Neuron (in vitro differentiated cells): ENCODE measurements at regions not wholly inside any gene's neighbourhood (a gene's known extent, or its start where the extent isn't known, plus 50 kb on each side); places are given as distances from the start of the nearest gene placed in this dataset.

Source experiments
- H2AFZ ChIP-seq: one replicate; pipeline ENCODE4 v1.6.1; 2013; ENCODE audit warnings: low read depth, mild to moderate bottlenecking, inconsistent platforms, low read length, moderate library complexity
- H3K27me3 ChIP-seq: one replicate; pipeline ENCODE4 v1.6.1; 2013; ENCODE audit warnings: low read length; ENCODE audit not compliant: insufficient read depth
- H3K36me3 ChIP-seq: one replicate; pipeline ENCODE4 v1.6.1; 2013; ENCODE audit warnings: low read length; ENCODE audit not compliant: insufficient read depth
- H3K4me1 ChIP-seq: one replicate; pipeline ENCODE4 v1.6.1; 2013; ENCODE audit warnings: low read length; ENCODE audit not compliant: insufficient read depth
- H3K4me3 ChIP-seq: 2 replicates; pipeline ENCODE4 v1.5.1; 2013; ENCODE audit warnings: mild to moderate bottlenecking, low read length, moderate library complexity
- H3K9me3 ChIP-seq: one replicate; pipeline ENCODE4 v1.6.1; 2013; ENCODE audit warnings: low read length

DNA sequence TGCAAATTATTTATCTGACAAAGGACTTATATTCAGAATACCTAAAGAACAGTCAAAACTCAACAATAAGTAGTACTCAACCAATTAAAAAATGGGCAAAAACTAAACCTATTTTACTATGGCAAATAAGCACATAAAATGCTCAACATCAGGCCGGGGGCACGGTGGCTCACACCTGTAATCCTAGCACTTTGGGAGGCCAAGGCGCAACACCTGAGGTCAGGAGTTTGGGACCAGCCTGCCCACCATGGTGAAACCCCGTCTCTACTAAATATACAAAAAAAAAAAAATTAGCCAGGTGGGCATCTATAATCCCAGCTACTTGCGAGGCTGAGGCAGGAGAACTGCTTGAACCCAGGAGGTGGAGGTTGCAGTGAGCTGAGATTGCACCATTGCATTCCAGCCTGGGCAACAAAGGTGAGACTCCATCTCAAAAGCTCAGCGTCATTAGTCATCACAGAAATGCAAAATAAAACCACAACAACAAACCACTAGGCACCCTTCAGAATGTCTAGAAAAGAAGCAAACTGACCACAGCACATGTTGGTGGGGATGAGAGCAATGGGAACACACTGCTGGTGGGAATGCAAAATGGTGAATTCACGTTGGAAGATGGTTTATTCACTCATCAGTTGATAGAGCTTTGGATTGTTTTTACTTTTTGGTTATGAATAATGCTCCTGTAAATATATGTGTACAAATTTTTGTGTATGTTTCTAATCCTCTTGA lies 180.6 kb upstream of the SOX1 start:
- H3K27me3 ChIP-seq = no peaks in the 10 kb centered on the region
- no peaks in the 10 kb centered on the region for H3K4me1 ChIP-seq
- H3K36me3 ChIP-seq = no peaks in the 10 kb centered on the region
- H3K9me3 ChIP-seq = peaks cover 3% of the 10 kb centered on the region
- H3K4me3 ChIP-seq = no peak overlapping the region
- no peak overlapping the region for H2AFZ ChIP-seq

DNA sequence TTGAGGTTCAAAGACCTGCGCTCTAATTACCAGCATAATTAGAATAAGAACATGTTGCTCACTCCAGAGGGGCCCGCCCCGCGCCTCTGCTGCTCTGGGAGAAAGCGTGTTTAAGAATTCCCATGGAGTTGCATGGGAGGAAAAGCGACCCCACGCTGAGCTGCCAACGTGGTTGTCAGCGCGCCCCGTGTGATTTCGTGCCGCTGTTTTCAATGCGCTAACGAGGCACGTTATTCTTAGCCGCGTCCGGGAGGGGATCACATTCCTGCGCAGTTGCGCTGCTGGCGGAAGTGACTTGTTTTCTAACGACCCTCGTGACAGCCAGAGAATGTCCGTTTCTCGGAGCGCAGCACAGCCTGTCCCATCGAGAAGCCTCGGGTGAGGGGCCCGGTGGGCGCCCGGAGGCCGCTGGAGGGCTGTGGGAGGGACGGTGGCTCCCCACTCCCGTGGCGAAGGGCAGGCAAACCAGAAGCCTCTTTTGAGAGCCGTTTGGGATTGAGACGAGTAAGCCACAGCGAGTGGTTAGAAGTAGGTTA lies 173.8 kb upstream of the SOX1 start:
- H3K9me3 ChIP-seq = no peaks in the 10 kb centered on the region
- no peaks in the 10 kb centered on the region for H3K27me3 ChIP-seq
- peaks cover 24% of the 10 kb centered on the region for H3K4me1 ChIP-seq
- H3K36me3 ChIP-seq = no peaks in the 10 kb centered on the region
- peak overlapping the region; percentile 42 for H3K4me3 ChIP-seq
- H2AFZ ChIP-seq = peak overlapping the region; percentile 74

DNA sequence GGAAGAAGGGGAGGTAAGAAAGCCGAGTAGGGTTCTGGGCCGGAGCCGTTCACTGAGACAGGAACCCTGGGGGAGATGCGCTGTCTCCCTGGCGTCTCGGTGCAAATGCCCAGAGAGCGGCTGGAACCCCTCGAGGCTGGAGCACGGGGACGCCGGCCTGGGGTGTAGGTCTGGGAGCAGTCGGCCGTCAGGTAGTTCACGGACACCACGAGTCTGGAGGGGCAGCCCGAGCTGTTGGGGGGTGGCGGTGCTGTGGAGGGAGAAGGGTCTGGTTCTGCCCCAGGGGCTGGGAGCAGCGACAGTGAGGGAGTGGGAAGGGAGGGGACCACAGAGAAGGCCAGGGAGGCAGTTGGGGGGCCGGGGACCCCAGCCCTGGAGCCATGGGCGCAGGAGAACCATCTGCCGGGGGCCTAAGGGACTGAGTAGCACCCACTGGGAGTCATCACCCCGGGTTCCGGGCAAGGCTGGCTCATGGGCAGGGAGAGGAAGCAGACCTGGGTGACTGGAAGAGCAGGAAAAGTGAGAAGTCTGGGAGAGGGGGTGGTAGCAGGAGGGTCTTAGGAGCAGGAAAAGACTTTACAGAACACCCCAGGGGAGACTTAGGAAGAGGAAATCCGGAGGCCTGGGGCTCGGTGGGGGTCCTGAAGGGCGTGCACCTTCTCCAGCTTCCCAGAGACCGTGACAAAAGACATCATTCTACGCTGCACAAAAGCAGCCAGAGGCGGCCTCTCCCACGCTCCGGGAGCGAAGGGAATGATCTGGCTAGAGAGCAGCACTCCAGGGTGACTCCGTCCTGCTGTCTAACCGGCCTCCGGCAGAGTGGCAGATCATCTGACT lies 173.1 kb upstream of the SOX1 start:
- Histone ChIP-seq H3K36me3 (no peaks in the 10 kb centered on the region), H3K4me1 (peaks cover 24% of the 10 kb centered on the region), H3K4me3 (peak overlapping the region; percentile 42), H3K27me3 (no peaks in the 10 kb centered on the region), H2AFZ (peak overlapping the region; percentile 74), H3K9me3 (no peaks in the 10 kb centered on the region)

DNA sequence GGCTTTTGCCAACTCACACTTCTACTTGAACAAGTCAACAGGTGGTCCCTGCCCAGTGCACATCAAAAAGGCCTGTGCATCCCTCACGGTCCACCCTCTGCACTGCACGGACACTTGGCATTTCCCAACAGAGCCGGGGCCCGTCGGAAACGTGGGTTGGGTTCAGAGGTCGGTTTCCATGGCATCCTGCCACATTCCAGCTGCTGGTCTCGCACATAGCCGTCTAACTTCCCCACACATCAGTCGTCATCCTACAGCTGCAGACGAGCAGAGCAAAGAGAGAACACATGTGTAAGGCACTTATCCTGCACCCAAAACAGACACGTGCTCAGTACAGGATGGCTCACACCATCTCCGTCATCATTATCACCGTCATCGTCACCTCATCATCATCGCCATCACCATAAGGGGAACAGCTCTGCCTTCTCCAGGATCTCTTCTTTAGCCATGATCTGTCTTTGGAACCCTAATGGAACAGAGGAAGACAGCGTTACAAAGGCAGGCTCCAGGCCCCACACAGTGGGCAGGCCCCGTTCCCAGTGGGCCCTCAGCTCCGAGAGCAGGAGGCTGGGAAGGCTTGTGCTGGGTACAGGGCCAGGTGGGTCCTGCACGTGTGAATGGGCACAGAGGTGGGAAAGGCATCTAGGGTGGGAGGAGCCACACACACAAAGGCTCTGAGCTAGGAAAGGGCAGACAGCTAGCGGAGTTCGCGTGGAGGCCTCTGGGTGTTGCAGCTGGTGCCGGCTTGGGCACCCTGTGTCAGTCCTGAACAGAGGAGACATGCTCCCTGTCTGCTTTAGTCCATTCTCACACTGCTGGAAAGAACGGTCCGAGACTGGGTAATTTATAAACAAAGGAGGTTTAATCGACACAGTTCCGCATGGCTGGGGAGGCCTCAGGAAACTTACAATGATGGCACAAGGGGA lies 170.8 kb upstream of the SOX1 start:
- Histone ChIP-seq H3K36me3 (no peaks in the 10 kb centered on the region), H2AFZ (no peak overlapping the region), H3K4me1 (peaks cover 24% of the 10 kb centered on the region), H3K27me3 (no peaks in the 10 kb centered on the region), H3K9me3 (no peaks in the 10 kb centered on the region), H3K4me3 (no peak overlapping the region)

DNA sequence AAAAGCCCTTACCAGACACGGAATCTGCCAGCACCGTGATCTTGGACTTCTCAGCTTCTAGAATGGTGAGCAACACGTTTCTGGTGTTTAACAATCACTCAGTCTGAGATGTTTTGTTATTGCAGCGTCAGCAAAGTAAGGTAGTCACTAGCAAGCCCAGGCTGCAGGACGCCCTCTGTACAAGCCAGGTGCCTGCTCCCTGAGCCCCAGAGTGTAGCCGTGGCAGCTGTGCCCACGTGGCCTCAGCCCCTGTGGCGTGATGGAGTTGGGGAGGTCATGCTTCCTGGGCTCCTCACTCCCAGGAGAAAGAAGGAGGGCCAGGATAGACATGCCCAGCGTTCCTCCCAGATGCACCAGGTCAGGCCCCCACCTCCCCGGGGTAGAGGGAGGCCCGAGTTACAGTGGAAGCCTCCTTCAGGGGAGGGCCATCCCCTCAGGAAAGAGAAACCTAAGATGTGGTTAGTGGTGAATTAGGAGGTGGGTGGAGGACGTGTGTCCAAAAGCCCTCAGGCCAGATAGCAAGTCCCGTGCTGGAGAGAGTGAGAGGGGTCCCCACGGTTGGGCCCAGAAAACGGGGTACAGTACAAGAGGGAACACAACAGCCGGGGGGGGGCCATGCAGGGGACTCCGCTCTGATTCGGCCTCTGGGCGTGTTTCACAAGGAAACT lies 169.6 kb upstream of the SOX1 start:
- Histone ChIP-seq H2AFZ (no peak overlapping the region), H3K9me3 (no peaks in the 10 kb centered on the region), H3K27me3 (no peaks in the 10 kb centered on the region), H3K4me3 (no peak overlapping the region), H3K4me1 (peaks cover 24% of the 10 kb centered on the region), H3K36me3 (no peaks in the 10 kb centered on the region)

DNA sequence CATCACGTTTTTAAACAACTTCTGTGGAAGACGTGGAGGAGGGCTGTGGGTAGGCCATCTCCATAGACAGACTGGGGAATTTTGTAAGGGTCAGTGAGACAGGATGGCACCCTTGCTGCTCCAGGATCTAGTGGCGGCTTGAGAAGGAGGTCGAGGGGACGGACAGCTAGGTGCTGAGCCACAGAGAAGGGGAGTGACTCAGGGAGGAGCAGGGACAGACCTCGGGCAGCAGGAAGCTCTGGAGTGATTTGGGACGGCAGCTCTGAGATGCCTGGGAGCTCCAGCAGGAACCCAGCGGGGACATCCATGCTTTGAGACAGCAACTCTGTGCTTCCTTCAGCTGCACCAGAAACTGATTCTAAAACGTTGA lies 169.1 kb upstream of the SOX1 start:
- no peaks in the 10 kb centered on the region for H3K9me3 ChIP-seq
- H3K36me3 ChIP-seq = no peaks in the 10 kb centered on the region
- peaks cover 19% of the 10 kb centered on the region for H3K4me1 ChIP-seq
- no peaks in the 10 kb centered on the region for H3K27me3 ChIP-seq
- H3K4me3 ChIP-seq = no peak overlapping the region
- H2AFZ ChIP-seq = no peak overlapping the region

DNA sequence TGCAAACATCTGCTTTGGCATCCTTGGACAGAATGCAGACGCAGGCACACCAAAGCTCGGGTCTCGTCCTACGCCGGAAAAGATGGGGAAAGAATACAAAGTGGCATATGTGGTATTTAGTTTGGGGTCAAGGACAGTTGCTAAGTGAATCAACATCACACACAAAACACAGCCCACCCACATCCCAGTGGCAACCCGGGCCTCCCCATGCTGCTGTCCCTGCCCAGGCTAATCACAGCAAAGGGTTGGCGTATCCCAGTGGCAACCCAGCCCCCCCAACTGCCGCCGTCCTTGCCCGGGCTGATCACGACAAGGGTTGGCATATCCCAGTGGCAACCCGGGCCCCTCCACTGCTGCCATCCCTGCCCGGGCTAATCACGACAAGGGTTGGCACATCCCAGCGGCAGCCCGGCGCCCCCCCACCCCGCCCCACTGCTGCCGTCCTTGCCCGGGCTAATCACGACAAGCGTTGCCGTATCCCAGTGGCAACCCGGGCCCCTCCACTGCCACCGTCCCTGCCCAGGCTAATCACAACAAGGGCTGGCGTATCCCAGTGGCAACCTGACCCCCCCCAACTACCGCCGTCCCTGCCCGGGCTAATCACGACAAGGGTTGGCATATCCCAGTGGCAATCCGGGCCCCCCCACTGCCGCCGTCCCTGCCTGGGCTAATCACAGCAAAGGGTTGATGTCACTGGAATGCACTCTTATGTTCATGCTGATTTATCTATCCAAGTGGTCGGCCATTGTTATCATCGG lies 167.8 kb upstream of the SOX1 start:
- peaks cover 8% of the 10 kb centered on the region for H3K4me1 ChIP-seq
- H2AFZ ChIP-seq = no peak overlapping the region
- H3K27me3 ChIP-seq = no peaks in the 10 kb centered on the region
- H3K4me3 ChIP-seq = no peak overlapping the region
- peaks cover 2% of the 10 kb centered on the region for H3K9me3 ChIP-seq
- H3K36me3 ChIP-seq = no peaks in the 10 kb centered on the region

DNA sequence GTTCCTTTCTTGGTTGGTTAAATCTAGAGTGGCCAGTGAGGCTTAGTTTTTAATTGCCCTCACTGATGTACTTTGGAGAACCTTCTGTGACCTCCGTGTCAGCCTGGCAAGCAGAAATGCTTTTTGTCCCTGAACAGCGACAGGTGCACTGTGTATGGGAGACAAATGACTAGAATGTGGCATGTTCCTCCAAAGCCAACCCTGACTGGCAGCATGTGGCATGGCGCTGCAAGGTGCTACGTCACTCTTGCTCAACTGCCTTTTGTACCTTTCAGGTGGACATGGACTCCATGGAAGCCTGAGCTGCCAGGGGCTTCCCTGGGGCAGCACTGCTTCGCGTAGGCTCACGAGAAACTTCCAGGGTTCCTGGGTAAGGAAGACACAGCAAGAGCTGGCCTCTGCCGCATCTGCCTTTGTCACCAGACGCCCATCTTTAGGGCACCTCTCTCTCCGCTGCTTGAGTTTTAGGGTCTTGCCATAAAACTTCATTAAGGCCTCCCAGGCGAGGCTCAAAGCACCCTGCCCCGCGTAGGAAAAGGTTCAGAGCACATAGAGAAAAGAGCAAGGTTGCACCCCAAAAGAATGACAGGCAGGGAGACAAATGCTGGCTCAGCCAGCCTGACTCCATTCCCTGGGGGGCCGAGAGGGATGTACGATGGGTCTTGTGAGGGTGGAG lies 167.1 kb upstream of the SOX1 start:
- Histone ChIP-seq H3K9me3 (peaks cover 2% of the 10 kb centered on the region), H3K27me3 (no peaks in the 10 kb centered on the region), H3K4me1 (peaks cover 2% of the 10 kb centered on the region), H2AFZ (no peak overlapping the region), H3K4me3 (no peak overlapping the region), H3K36me3 (no peaks in the 10 kb centered on the region)

DNA sequence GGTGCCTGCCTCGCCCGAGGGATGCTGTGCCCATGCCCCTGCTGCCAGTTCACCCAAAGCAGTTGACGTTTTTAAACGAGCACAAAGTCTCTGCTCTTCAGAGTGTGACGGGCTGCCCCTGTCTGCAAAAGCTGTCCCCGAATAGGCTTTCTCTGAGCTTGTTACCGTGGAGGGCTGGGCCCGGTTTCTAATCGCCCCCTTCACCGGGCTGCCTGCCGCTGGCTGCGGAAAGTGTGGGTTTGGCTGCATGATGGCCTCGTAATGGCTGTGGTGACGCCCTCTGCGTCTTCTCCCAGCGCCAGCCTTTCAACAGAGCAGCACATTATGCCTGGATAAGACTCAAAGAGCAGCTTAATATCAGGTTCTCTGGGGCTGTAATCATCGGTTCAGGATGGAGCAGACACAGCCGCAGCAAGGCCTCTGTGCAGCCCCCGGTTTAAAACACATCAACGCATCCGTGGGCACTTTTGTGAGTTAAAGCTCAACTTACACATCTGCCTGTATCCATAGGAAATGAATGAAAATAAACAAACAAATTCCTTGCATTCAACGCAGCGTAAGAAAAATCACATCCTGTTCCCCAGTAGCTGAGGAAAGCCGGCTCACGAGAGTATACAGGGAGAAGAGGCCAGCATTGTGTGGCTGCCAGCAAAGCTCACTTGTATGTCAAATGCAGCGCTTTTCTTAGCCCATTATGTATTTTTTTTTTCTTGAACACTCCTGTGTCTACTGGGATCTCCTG lies 166.4 kb upstream of the SOX1 start:
- no peaks in the 10 kb centered on the region for H3K36me3 ChIP-seq
- no peaks in the 10 kb centered on the region for H3K27me3 ChIP-seq
- H3K4me1 ChIP-seq = peaks cover 2% of the 10 kb centered on the region
- H3K9me3 ChIP-seq = peaks cover 3% of the 10 kb centered on the region
- H3K4me3 ChIP-seq = no peak overlapping the region
- H2AFZ ChIP-seq = no peak overlapping the region

DNA sequence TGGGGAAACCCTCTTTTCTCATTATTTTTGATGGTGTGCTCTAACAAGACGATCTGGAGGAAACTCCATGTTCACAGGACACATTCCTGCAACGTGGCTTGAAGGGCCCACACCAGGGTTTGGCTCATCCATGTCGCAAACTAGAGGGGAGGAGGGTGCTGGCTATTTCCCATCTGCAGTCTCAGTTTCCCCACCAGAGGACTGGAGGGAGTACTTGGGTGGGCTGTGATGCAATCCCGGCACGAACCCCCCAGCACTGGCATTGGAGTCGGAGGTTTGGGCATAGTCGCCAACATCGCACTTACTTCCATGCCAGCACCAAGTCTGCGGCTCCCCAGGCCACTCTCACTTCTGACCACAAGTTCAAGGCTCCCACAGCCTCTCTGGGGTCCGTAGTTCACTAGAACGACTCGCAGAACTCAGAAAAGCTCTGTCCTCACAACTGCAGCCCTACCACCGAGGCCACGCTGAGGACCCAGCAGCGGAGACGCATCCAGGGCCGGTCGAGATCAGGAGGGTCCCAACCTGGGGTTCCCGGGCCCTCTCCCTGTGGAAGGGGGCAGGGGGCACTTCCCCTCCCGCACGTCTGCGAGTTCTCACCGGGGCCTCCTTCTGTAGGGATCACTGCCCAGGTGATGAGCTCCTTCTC lies 165.6 kb upstream of the SOX1 start:
- H3K4me3 ChIP-seq = no peak overlapping the region
- H3K27me3 ChIP-seq = no peaks in the 10 kb centered on the region
- no peaks in the 10 kb centered on the region for H3K36me3 ChIP-seq
- peaks cover 4% of the 10 kb centered on the region for H3K9me3 ChIP-seq
- no peaks in the 10 kb centered on the region for H3K4me1 ChIP-seq
- H2AFZ ChIP-seq = no peak overlapping the region

DNA sequence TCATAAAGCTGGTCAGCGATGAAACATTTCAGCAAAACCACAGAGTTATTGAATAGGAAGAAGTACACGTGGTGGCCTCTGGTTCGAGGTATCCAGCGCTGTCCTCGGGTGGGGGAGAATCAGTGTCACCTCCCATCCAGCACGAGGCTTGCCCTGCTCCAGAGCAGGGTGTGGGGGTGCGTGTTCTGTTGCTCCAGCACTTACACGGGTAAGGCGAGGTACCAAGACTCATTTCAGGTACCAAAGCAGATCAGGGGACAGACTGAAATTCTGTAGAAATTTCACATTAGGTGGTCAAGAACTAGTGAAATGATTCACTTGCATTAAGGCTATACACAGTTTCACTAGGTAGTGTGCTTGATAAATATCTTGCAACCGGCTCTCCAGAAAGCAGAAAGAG lies 164.2 kb upstream of the SOX1 start:
- no peak overlapping the region for H2AFZ ChIP-seq
- H3K36me3 ChIP-seq = no peaks in the 10 kb centered on the region
- H3K4me3 ChIP-seq = no peak overlapping the region
- H3K4me1 ChIP-seq = no peaks in the 10 kb centered on the region
- H3K9me3 ChIP-seq = peaks cover 6% of the 10 kb centered on the region
- H3K27me3 ChIP-seq = peaks cover 4% of the 10 kb centered on the region
